ENCODE measurements at regions not wholly inside any gene's neighbourhood (a gene's known extent, or its start where the extent isn't known, plus 50 kb on each side); places are given as distances from the start of the nearest gene placed in this dataset.

GRCh38 chr6:120876424-120876823 lies 457.9 kb downstream of the TBC1D32 start:
- ChIA-PET CTCF (no interaction called here), POLR2A (interaction anchor here (0.6 kb wide), 1 partner anchor 1608 kb away, joined by 3 read pairs; no protein-coding TSS in a partner anchor)
- 13% methylated on average over 1 of the region's 1 CpG for WGBS (ENCODE audit: low lambda C conversion rate)
- Histone ChIP-seq H3K79me2 (ENCODE audit: insufficient read depth) (no peaks in the 10 kb centered on the region), H3K36me3 (replicated peaks in 1 of 2; ENCODE audit: control insufficient read depth in 1 of 2, insufficient read depth in 2 of 2, low read length in 1 of 2) (no peaks in the 10 kb centered on the region), H3K27ac (ENCODE audit: low read depth in 2 of 2, low read length in 1 of 2) (no peak overlapping the region), H3K9me3 (no peaks in the 10 kb centered on the region), H4K20me1 (ENCODE audit: insufficient read depth) (no peaks in the 10 kb centered on the region), H3K9ac (no peak overlapping the region), H3K9me2 (no peaks in the 10 kb centered on the region), H3K4me3 (ENCODE audit: low read depth in 2 of 2, low read length in 1 of 2) (no peak overlapping the region), H3K4me2 (no peak overlapping the region), H2AFZ (ENCODE audit: low read depth) (no peak overlapping the region), H3K4me1 (ENCODE audit: control insufficient read depth in 1 of 2, insufficient read depth in 2 of 2, low read depth in 1 of 2, low read length in 1 of 2) (no peaks in the 10 kb centered on the region; a peak in 1 of 4 replicates), H3F3A (replicated peaks; ENCODE audit: insufficient read depth) (no peaks in the 10 kb centered on the region), H3K27me3 (ENCODE audit: insufficient read depth) (no peaks in the 10 kb centered on the region)
- no peak for DNase-seq
- TF ChIP-seq YY1 (IDR thresholded peaks at IDR 0.05; ENCODE audit: low read depth): no peak
- TF ChIP-seq CHD2 (IDR thresholded peaks at IDR 0.05; ENCODE audit: low read length, partially characterized antibody): no peak
- TF ChIP-seq CTCF (IDR thresholded peaks at IDR 0.05): no peak
- TF ChIP-seq MEF2A (IDR thresholded peaks at IDR 0.05; ENCODE audit: borderline replicate concordance, low read depth): no peak
- no peak for TF ChIP-seq USF1 (IDR thresholded peaks at IDR 0.05; ENCODE audit: borderline replicate concordance, low read depth)
- no peak for TF ChIP-seq USF2 (IDR thresholded peaks at IDR 0.05; ENCODE audit: borderline replicate concordance, low read depth, low read length)
- no peak for TF ChIP-seq NRF1 (IDR thresholded peaks at IDR 0.05; ENCODE audit: low read depth, low read length)
- no peak for TF ChIP-seq PBX3 (IDR thresholded peaks at IDR 0.05)

GRCh38 chr6:120875900-120876299 lies 458.4 kb downstream of the TBC1D32 start:
- Histone ChIP-seq H3K9me2 (no peaks in the 10 kb centered on the region), H4K20me1 (ENCODE audit: insufficient read depth) (no peaks in the 10 kb centered on the region), H3K9me3 (no peaks in the 10 kb centered on the region), H3K27ac (ENCODE audit: low read depth in 2 of 2, low read length in 1 of 2) (no peak overlapping the region), H3K79me2 (ENCODE audit: insufficient read depth) (no peaks in the 10 kb centered on the region), H3K9ac (no peak overlapping the region), H3K4me2 (no peak overlapping the region), H3K36me3 (replicated peaks in 1 of 2; ENCODE audit: control insufficient read depth in 1 of 2, insufficient read depth in 2 of 2, low read length in 1 of 2) (no peaks in the 10 kb centered on the region), H3F3A (replicated peaks; ENCODE audit: insufficient read depth) (no peaks in the 10 kb centered on the region), H3K4me3 (ENCODE audit: low read depth in 2 of 2, low read length in 1 of 2) (no peak overlapping the region), H3K27me3 (ENCODE audit: insufficient read depth) (no peaks in the 10 kb centered on the region), H2AFZ (ENCODE audit: low read depth) (no peak overlapping the region), H3K4me1 (ENCODE audit: control insufficient read depth in 1 of 2, insufficient read depth in 2 of 2, low read depth in 1 of 2, low read length in 1 of 2) (no peaks in the 10 kb centered on the region; a peak in 1 of 4 replicates)
- no peak for DNase-seq
- 2% methylated on average over 1 of the region's 1 CpG for WGBS (ENCODE audit: low lambda C conversion rate)
- ChIA-PET CTCF (no interaction called here), POLR2A (interaction anchor here (0.6 kb wide), 1 partner anchor 1607 kb away, joined by 3 read pairs; no protein-coding TSS in a partner anchor)
- TF ChIP-seq TEAD4 (IDR thresholded peaks at IDR 0.05; ENCODE audit: borderline replicate concordance, insufficient read depth) (no peak), PBX3 (IDR thresholded peaks at IDR 0.05) (no peak), TCF12 (IDR thresholded peaks at IDR 0.05) (no peak)
